ENCODE measurements at regions not wholly inside any gene's neighbourhood (a gene's known extent, or its start where the extent isn't known, plus 50 kb on each side); places are given as distances from the start of the nearest gene placed in this dataset.

DNA sequence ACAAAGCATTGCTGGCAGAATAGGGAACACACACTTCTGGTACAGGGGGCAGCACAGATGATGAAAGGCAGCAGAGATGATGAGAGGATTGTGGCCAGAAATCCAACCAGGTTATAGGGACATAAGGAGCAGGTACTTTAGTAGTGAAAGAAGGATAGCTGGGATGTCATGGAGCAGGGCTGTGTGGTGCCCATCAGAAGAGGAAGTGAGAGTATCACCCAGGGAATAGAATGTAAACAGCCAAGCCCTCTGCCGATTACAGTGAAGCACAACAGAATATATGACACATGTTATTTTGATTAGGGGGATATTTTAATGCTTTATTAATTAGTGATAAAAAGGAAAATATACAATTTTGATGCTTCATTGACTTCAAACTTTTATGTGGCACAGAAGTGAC is 883.4 kb upstream of the CDH2 start:
- Histone ChIP-seq H3K27me3 (ENCODE audit: control insufficient read depth, insufficient read depth, low read length) (no peaks in the 10 kb centered on the region), H3K4me3 (ENCODE audit: low read depth, low read length) (no peak overlapping the region), H3K36me3 (ENCODE audit: control insufficient read depth, insufficient read depth, low read length) (no peaks in the 10 kb centered on the region)
- no peak for DNase-seq (ENCODE audit: low read depth)
- TF ChIP-seq, protein P1, sequence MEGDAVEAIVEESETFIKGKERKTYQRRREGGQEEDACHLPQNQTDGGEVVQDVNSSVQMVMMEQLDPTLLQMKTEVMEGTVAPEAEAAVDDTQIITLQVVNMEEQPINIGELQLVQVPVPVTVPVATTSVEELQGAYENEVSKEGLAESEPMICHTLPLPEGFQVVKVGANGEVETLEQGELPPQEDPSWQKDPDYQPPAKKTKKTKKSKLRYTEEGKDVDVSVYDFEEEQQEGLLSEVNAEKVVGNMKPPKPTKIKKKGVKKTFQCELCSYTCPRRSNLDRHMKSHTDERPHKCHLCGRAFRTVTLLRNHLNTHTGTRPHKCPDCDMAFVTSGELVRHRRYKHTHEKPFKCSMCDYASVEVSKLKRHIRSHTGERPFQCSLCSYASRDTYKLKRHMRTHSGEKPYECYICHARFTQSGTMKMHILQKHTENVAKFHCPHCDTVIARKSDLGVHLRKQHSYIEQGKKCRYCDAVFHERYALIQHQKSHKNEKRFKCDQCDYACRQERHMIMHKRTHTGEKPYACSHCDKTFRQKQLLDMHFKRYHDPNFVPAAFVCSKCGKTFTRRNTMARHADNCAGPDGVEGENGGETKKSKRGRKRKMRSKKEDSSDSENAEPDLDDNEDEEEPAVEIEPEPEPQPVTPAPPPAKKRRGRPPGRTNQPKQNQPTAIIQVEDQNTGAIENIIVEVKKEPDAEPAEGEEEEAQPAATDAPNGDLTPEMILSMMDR (IDR thresholded peaks at IDR 0.05; ENCODE audit: insufficient read depth, low read length, poor library complexity, severe bottlenecking), result no peak

DNA sequence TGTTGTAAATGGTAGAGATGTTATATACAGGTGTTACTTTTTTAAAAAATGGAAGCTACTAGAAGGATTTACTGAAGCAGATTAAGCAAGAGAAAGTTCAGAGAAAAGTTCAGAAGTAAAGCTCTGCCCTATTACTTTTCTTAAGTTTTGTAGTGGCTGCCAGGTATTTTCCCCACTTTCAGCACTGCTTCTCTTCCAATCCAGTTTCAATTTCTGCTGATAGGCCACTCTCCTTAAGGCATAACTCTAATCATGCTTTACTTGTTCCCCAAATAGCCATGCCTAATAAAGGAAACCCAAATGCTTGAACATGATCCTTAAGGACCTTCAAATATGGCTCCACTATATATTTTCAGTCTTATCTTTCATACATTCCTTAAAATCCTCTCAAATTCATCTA is 880.8 kb upstream of the CDH2 start:
- DNase-seq (ENCODE audit: low read depth), result no peak
- H3K36me3 ChIP-seq (ENCODE audit: control insufficient read depth, insufficient read depth, low read length), result no peaks in the 10 kb centered on the region
- no peaks in the 10 kb centered on the region for H3K27me3 ChIP-seq (ENCODE audit: control insufficient read depth, insufficient read depth, low read length)
- TF ChIP-seq, protein P1 (IDR thresholded peaks at IDR 0.05; ENCODE audit: insufficient read depth, low read length, poor library complexity, severe bottlenecking), result no peak
- no peak overlapping the region for H3K4me3 ChIP-seq (ENCODE audit: low read depth, low read length)

DNA sequence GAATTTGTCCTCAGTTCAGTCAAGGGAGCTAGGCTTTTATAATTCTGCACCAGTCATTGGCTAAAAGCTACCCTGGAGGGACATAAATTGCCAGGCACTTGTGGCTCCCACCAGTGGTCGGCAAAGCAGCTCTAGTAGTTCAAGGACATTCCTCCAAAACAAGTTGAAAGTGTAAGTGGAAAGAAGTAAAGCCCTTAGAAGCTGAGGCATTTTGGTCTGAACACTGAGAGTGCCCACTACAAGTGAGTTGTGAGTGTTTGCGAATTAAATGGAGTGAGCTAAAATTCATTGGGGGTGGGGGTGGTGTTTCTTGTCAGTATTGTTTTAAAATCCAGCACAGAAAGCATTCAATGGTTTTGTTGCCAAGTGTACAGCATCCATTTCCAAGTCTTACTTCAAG is 879.9 kb upstream of the CDH2 start:
- Histone ChIP-seq H3K36me3 (ENCODE audit: control insufficient read depth, insufficient read depth, low read length) (no peaks in the 10 kb centered on the region), H3K4me3 (ENCODE audit: low read depth, low read length) (no peak overlapping the region), H3K27me3 (ENCODE audit: control insufficient read depth, insufficient read depth, low read length) (no peaks in the 10 kb centered on the region)
- DNase-seq (ENCODE audit: low read depth), result no peak
- TF ChIP-seq, protein P1 (IDR thresholded peaks at IDR 0.05; ENCODE audit: insufficient read depth, low read length, poor library complexity, severe bottlenecking), result no peak

DNA sequence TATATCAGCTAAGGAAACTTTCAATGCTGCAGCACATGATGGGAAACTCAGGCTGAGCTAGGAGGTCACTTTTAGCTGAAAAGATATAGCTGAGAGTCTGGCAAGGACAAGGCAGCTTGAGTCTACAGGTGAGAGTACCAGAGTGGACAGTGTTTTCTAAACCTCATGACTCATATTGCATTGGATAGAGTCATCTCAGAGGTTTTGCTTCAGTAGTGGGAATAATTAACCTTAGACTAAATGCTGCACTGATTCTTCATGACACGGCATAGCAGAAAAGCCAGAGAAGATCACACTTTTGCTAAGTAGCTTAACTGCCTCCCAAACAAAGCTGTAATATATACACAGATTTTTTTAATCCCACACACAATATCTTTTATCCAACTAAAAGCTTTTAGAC is 865.0 kb upstream of the CDH2 start:
- TF ChIP-seq, protein P1 (IDR thresholded peaks at IDR 0.05; ENCODE audit: insufficient read depth, low read length, poor library complexity, severe bottlenecking), result no peak
- DNase-seq (ENCODE audit: low read depth), result peak; percentile 14
- no peaks in the 10 kb centered on the region for H3K36me3 ChIP-seq (ENCODE audit: control insufficient read depth, insufficient read depth, low read length)
- H3K27me3 ChIP-seq (ENCODE audit: control insufficient read depth, insufficient read depth, low read length), result no peaks in the 10 kb centered on the region
- H3K4me3 ChIP-seq (ENCODE audit: low read depth, low read length), result no peak overlapping the region

DNA sequence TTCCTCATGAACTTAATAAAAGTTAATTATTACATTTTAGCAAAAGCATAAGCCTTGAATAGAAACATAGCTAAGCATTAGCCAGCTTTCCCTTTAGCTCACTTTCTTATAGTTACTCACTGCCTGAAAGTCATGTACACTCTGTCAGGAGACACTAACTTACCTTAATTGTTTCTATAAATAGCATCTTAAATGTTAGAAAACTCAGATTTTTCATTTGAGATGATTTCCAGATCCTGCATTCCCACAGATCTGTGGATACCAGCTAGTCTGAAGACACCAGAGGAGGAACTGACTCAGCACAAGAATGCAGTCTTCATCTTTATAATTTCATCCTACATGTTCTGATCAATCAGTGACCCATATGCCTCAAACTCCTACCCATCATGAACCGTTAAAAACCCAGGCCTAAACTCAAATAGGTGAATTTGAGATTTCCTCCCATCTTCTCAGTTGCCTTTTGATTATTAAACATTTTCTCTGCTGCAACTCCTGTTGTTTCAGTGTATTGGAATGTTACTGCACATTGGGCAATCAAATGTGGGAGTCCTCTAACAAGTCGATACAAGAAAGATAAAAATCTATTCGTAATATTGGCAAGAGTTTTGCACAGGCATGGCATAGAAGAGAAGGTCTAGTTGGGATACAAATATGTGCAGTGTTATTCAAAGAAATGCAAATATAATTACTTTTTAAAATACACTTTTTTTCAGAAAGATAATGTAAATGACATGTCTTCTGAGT is 857.4 kb upstream of the CDH2 start:
- DNase-seq (ENCODE audit: low read depth), result no peak
- H3K27me3 ChIP-seq (ENCODE audit: control insufficient read depth, insufficient read depth, low read length), result no peaks in the 10 kb centered on the region
- TF ChIP-seq, protein P1 (IDR thresholded peaks at IDR 0.05; ENCODE audit: insufficient read depth, low read length, poor library complexity, severe bottlenecking), result no peak
- H3K36me3 ChIP-seq (ENCODE audit: control insufficient read depth, insufficient read depth, low read length), result no peaks in the 10 kb centered on the region
- no peak overlapping the region for H3K4me3 ChIP-seq (ENCODE audit: low read depth, low read length)

DNA sequence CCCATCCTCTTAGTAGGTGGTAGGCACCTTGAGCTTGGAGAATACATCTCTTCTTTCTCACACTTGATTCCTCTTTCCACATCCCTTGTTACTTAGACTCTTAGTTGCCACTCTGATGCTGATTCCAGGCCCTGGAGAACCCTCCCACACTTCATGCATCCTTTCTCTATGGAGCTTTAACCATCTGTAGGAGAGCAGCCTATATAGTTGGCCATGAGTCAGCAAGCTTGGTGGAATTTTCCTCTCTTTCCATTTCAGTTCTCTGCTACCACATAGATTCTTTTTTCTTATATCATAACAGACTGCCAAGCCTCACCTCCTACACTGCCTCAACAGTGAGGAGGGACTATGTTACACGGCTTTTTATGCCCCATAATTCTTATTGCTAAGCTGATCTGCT is 851.6 kb upstream of the CDH2 start:
- H3K27me3 ChIP-seq (ENCODE audit: control insufficient read depth, insufficient read depth, low read length), result no peaks in the 10 kb centered on the region
- H3K36me3 ChIP-seq (ENCODE audit: control insufficient read depth, insufficient read depth, low read length), result no peaks in the 10 kb centered on the region
- DNase-seq (ENCODE audit: low read depth), result no peak
- TF ChIP-seq, protein P1 (IDR thresholded peaks at IDR 0.05; ENCODE audit: insufficient read depth, low read length, poor library complexity, severe bottlenecking), result no peak
- H3K4me3 ChIP-seq (ENCODE audit: low read depth, low read length), result no peak overlapping the region
